Fibroblast of villous mesenchyme (primary cell): ENCODE measurements at regions not wholly inside any gene's neighbourhood (a gene's known extent, or its start where the extent isn't known, plus 50 kb on each side); places are given as distances from the start of the nearest gene placed in this dataset.
A peak's percentile ranks its signal among the peaks of the same experiment; 100 is the strongest.

Experiments used
- DNase-seq: peaks from one replicate; pipeline ENCODE4 v3.0.0-alpha.2; 2010; ENCODE audit warnings: low read depth
- H3K4me3 ChIP-seq: 2 replicates; pipeline ENCODE4 v1.5.1; 2011; ENCODE audit warnings: low read depth, mild to moderate bottlenecking, low read length
- CTCF ChIP-seq: IDR thresholded peaks from 2 replicates; pipeline ENCODE4 v1.5.1; 2012; ENCODE audit warnings: low read depth, mild to moderate bottlenecking, low read length; ENCODE audit not compliant: insufficient read depth

- no peak for DNase-seq
Measured at GRCh38 chr6:21918041-21918440, 324.5 kb downstream of the SOX4 start.

DNA sequence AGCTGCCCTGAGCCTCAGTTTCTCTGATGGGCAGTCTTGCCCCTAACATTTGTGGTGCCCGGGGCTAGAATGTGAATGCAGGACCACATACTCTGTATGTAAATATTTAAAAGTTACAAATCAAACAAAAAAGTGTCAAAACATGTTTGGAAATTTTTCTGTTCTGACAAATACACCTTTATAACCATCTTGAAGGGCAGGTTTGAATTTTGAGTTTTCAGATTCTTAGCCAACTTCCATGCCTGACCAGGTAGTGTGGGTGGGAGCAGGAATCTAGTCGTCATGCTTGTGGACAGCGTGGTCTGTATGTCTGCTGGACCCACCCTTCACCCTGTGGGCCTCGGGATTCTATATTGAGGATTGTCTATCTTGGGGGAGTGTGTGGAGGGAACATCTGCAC lies 325.1 kb downstream of the SOX4 start:
- no peak for TF ChIP-seq CTCF
- DNase-seq, result no peak

More at GRCh38 chr6:21918041-21918440, 324.5 kb downstream of the SOX4 start:
- TF ChIP-seq CTCF, result no peak
- no peak overlapping the region for H3K4me3 ChIP-seq

GRCh38 chr6:21922086-21922485 lies 328.5 kb downstream of the SOX4 start:
- no peak overlapping the region for H3K4me3 ChIP-seq
- no peak for DNase-seq
- TF ChIP-seq CTCF, result no peak

More for the DNA sequence above, 325.1 kb downstream of the SOX4 start:
- no peak overlapping the region for H3K4me3 ChIP-seq

GRCh38 chr6:21924002-21924401 lies 330.5 kb downstream of the SOX4 start:
- no peak for TF ChIP-seq CTCF
- no peak for DNase-seq
- H3K4me3 ChIP-seq, result no peak overlapping the region

DNA sequence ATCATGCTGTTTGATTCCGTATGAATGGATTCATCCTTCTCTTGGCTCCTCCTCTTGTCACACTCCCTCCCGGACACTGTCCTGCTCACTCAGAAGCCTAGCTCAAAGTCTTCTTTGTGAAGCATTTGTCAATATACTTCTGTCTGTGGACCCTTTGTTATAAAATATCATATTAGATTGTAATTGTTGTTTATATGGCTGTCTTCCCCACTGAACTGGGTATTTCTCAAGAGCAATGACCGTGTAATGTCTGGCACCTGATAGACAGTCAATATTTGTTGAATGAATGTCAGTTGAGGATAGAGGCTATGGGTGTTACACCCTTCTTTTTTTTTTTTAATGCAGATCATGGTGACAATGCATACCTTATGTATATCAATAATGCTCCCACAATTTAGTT lies 335.3 kb downstream of the SOX4 start:
- no peak for DNase-seq
- H3K4me3 ChIP-seq, result no peak overlapping the region
- no peak for TF ChIP-seq CTCF

DNA sequence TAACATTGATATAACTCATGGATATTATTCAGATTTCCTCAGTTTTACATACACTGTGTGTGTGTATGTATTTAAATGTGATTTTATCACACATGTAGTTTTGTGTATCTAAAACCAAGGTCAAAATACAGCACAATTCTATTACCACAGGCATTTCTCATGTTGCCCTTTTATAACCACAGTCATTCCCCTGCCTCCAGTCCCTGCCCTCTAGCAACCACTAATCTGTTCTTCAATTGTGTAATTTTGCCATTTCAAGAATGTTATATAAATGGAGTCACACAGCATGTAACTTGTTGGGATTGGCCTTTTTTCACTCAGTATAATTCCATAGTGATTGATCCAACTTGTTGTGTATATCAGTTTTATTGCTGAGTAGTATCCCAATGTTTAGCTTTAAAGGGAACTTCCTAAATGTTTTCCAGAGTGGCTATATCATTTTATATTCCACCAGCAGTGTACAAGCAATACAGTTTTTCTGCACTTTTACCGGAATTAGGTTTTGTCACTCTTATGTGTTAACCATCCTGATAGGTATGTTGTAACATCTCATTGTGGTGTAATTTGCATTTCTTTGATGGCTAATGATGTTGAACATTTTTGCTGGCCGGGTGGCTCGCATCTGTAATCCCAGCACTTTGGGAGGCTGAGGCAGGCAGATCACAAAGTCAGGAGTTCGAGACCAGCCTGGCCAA lies 338.2 kb downstream of the SOX4 start:
- no peak for TF ChIP-seq CTCF
- no peak overlapping the region for H3K4me3 ChIP-seq
- peak; percentile 61 for DNase-seq

GRCh38 chr6:21933351-21933750 lies 339.8 kb downstream of the SOX4 start:
- no peak for DNase-seq
- no peak overlapping the region for H3K4me3 ChIP-seq
- TF ChIP-seq CTCF, result no peak
